K562 (cell line): ENCODE measurements at regions not wholly inside any gene's neighbourhood (a gene's known extent, or its start where the extent isn't known, plus 50 kb on each side); places are given as distances from the start of the nearest gene placed in this dataset.

Experiments
- ATAC-seq: fragments of 200-7000 bp; cut with Tn5 transposase; 3 replicates; pipeline ENCODE4 v1.9.1; 2020; ENCODE audit warnings: moderate library complexity
- BruUV-seq: library from RNA; stranded (reverse); fragments of 400-500 nt; replicated peaks from 2 replicates; lab custom pipeline; 2021; lab: Mats Ljungman, UMichigan
- CTCF ChIA-PET: fragments of 300-600 bp; formaldehyde crosslinking; extraction: SDS; loops from one replicate; lab custom pipeline; 2021; ENCODE audit warnings: low intra/inter-chr PET ratio; lab: Yijun Ruan, JAX
- POLR2A ChIA-PET: fragments of 300-600, 350-650 bp; sonication (Branson Sonifier 250); formaldehyde crosslinking; extraction: SDS; loops from one replicate; lab custom pipeline; 2021; ENCODE audit warnings: antibody characterized with exemption, inconsistent platforms; lab: Yijun Ruan, JAX
- DNase-seq, 4 experiments: peaks; one replicate each; pipeline versions ENCODE4 v3.0.0 to v3.0.0-alpha.2; 2011 to 2018; ENCODE audit warnings: low spot score in 3 of 4, mixed read lengths in 3 of 4; ENCODE audit errors: extremely low read depth in 1 of 4
- FAIRE-seq: peaks from 2 replicates; lab custom pipeline; 2011; peaks lifted over from hg19 to GRCh38; lab: Jason Lieb, UNC
- H2AFZ ChIP-seq: 2 replicates; pipeline ENCODE4 v1.6.0; 2011; ENCODE audit warnings: low read depth, low read length, control low read depth, inconsistent platforms
- H3K27ac ChIP-seq: fragments of 200-600 bp; 3 replicates; pipeline ENCODE4 v1.8.0; 2011; ENCODE audit warnings: low read depth, mild to moderate bottlenecking, control low read depth, inconsistent platforms, low read length, moderate library complexity, mixed read lengths; ENCODE audit errors: extremely low read depth
- H3K27me3 ChIP-seq, 2 experiments: fragments of 300-600 bp in 1 of 2; 2 replicates in 1 of 2; 3 replicates in 1 of 2; pipeline versions ENCODE4 v1.6.0 to v1.8.0; 2011; ENCODE audit warnings: inconsistent platforms in 2 of 2, low read length in 2 of 2, mild to moderate bottlenecking in 1 of 2, mixed read lengths in 1 of 2, moderate library complexity in 1 of 2; ENCODE audit not compliant: control insufficient read depth in 2 of 2, insufficient read depth in 2 of 2
- H3K36me3 ChIP-seq: fragments of 300-600 bp; 3 replicates; pipeline ENCODE4 v1.8.0; 2011; ENCODE audit warnings: mild to moderate bottlenecking, low read length, inconsistent platforms; ENCODE audit not compliant: control insufficient read depth, insufficient read depth
- H3K4me1 ChIP-seq, 2 experiments: fragments of 200-600 bp in 1 of 2; replicated peaks in 1 of 2; 2 replicates in 1 of 2; 3 replicates in 1 of 2; pipeline versions ENCODE4 v1.5.1 to v1.8.0; 2011; ENCODE audit warnings: inconsistent platforms in 2 of 2, low read length in 2 of 2, mild to moderate bottlenecking in 1 of 2, mixed read lengths in 1 of 2, moderate library complexity in 1 of 2; ENCODE audit not compliant: control insufficient read depth in 2 of 2, insufficient read depth in 2 of 2
- H3K4me2 ChIP-seq: 2 replicates; pipeline ENCODE4 v1.6.1; 2011; ENCODE audit warnings: low read length, control low read depth, inconsistent platforms, mixed read lengths; ENCODE audit not compliant: insufficient read depth
- H3K4me3 ChIP-seq: fragments of 200-600 bp; sonication (generic), shearing (Covaris generic); 2 replicates; pipeline ENCODE4 v1.5.1; 2016; ENCODE audit warnings: control low read depth, inconsistent platforms
- H3K79me2 ChIP-seq: fragments of 200-600 bp; 3 replicates; pipeline ENCODE4 v1.8.0; 2011; ENCODE audit warnings: low read length, inconsistent platforms; ENCODE audit not compliant: control insufficient read depth, insufficient read depth
- H3K9ac ChIP-seq, 2 experiments: 2 replicates each; pipeline versions ENCODE4 v1.6.0 to v1.6.1; 2011; ENCODE audit warnings: low read depth in 2 of 2, low read length in 2 of 2, control low read depth in 1 of 2, inconsistent platforms in 1 of 2, mild to moderate bottlenecking in 1 of 2, mixed read lengths in 1 of 2; ENCODE audit not compliant: insufficient read depth in 1 of 2
- H3K9me1 ChIP-seq: one replicate; pipeline ENCODE4 v1.6.0; 2011; ENCODE audit warnings: inconsistent platforms, mild to moderate bottlenecking, low read length, moderate library complexity; ENCODE audit not compliant: control insufficient read depth, insufficient read depth
- H3K9me3 ChIP-seq: replicated peaks from 2 replicates; pipeline ENCODE4 v1.5.1; 2011; ENCODE audit warnings: low read depth, low read length, inconsistent platforms; ENCODE audit not compliant: control insufficient read depth, insufficient read depth
- H4K20me1 ChIP-seq: replicated peaks from 2 replicates; pipeline ENCODE4 v1.6.1; 2011; ENCODE audit warnings: low read length, inconsistent platforms, mixed read lengths; ENCODE audit not compliant: control insufficient read depth, insufficient read depth
- HNRNPL ChIP-seq: fragments of 200-400 bp; formaldehyde crosslinking; IDR thresholded peaks from 2 replicates; pipeline ENCODE4 v1.6.1; 2017; ENCODE audit warnings: low read depth, mild to moderate bottlenecking, low read length
- ZBTB11 ChIP-seq, 3 experiments: fragments of 200-800 bp in 1 of 3; fragments of 250-450 bp in 1 of 3; fragments of 450-650 bp in 1 of 3; sonication (Bioruptor Pico) in 1 of 3; sonication (Bioruptor generic) in 1 of 3; formaldehyde crosslinking in 1 of 3; IDR thresholded peaks; 2 replicates each; pipeline versions ENCODE4 v1.6.1 to v1.8.0; 2016 to 2022; ENCODE audit warnings: mild to moderate bottlenecking in 2 of 3, missing genetic modification characterization in 2 of 3, missing compliant biosample characterization in 1 of 3, moderate library complexity in 1 of 3
- WGBS: fragments of 100-300 bp; shearing (Covaris generic); methylation state at CpG from one replicate; pipeline ENCODE4 v1.1.6; 2016; ENCODE audit warnings: low coverage, mixed read lengths; ENCODE audit not compliant: insufficient coverage; ENCODE audit errors: missing lambda C conversion rate; 5-methylcytosine and 5-hydroxymethylcytosine counted together
- in situ Hi-C: fragments of 300-500 bp; cut with MboI; formaldehyde crosslinking; loops from 4 replicates; pipeline ENCODE4 v1.15.0; 2018; ENCODE audit warnings: inconsistent platforms, mixed read lengths
- intact Hi-C: fragments of 100-400 bp; cut with micrococcal nuclease; formaldehyde crosslinking; loops from 2 replicates; pipeline ENCODE4 v1.14.2; 2022

GRCh38 chr12:25629341-25629740 lies 76.3 kb upstream of the LMNTD1 start:
- Histone ChIP-seq H3K9me1 (no peaks in the 10 kb centered on the region), H3K4me3 (no peak overlapping the region), H3K79me2 (no peaks in the 10 kb centered on the region), H4K20me1 (no peaks in the 10 kb centered on the region), H3K9me3 (no peaks in the 10 kb centered on the region), H3K4me2 (no peak overlapping the region), H3K27ac (no peak overlapping the region), H3K36me3 (no peaks in the 10 kb centered on the region), H3K4me1 (no peaks in the 10 kb centered on the region), H3K9ac (no peak overlapping the region), H2AFZ (no peak overlapping the region), H3K27me3 (no peaks in the 10 kb centered on the region; a peak in 1 of 5 replicates)
- 2% methylated on average over 3 of the region's 3 CpGs for WGBS
- BruUV-seq = no TSS peak
- ChIA-PET CTCF (no interaction called here), POLR2A (no interaction called here)
- in situ Hi-C loops (no loop called here), intact Hi-C loops (no loop called here)
- no peak for FAIRE-seq
- ATAC-seq = no peak
- no peak for DNase-seq
- no peak for TF ChIP-seq HNRNPL
- TF ChIP-seq ZBTB11 (CRISPR knock-in tag; IDR thresholded peaks at IDR 0.05) = 0 out of 6 replicates have a peak, but pooled peaks of 1 of the 3 experiments have one; percentile 33
